Right lobe of liver (tissue), 6 donors: ENCODE measurements at regions not wholly inside any gene's neighbourhood (a gene's known extent, or its start where the extent isn't known, plus 50 kb on each side); places are given as distances from the start of the nearest gene placed in this dataset.
A peak's percentile ranks its signal among the peaks of the same experiment; 100 is the strongest.
"Not testable (repeated sequence)": the region's sequence is repeated elsewhere in the genome, so short reads cannot be mapped to it uniquely, and the experiment has no call there.

Experiments
- ATAC-seq, 4 donors: fragments of 200-7000 bp; cut with Tn5 transposase; one replicate each; pipeline ENCODE4 v1.9.1; 2020; ENCODE audit warnings: mild to moderate bottlenecking in 4 of 4, moderate library complexity in 4 of 4
- DNase-seq, 3 donors: peaks; one replicate each; pipeline ENCODE4 v3.0.0-alpha.2; 2020
- H3K27ac ChIP-seq, 3 donors: fragments of 200-600 bp; one replicate each; pipeline ENCODE4 v1.8.0; 2022
- H3K27me3 ChIP-seq, 2 donors: fragments of 200-600 bp; one replicate each; pipeline ENCODE4 v1.8.0; 2022
- H3K36me3 ChIP-seq, 4 donors: fragments of 200-600 bp; sonication (generic) in 1 of 4; one replicate each; pipeline versions ENCODE4 v1.5.1 to v1.8.0; 2017 to 2022; ENCODE audit warnings: control low read depth in 1 of 4
- H3K4me1 ChIP-seq, 4 donors: fragments of 200-600 bp; sonication (generic) in 1 of 4; one replicate each; pipeline versions ENCODE4 v1.5.1 to v1.8.0; 2017 to 2022; ENCODE audit warnings: control low read depth in 1 of 4
- H3K4me3 ChIP-seq, 3 donors: fragments of 200-600 bp; one replicate each; pipeline ENCODE4 v1.8.0; 2022
- H3K9me3 ChIP-seq, 4 donors: fragments of 200-600 bp; sonication (generic) in 1 of 4; one replicate each; pipeline versions ENCODE4 v1.5.1 to v1.8.0; 2017 to 2022; ENCODE audit warnings: control low read depth in 1 of 4
- POLR2A ChIP-seq: fragments of 450-650 bp; IDR thresholded peaks from one replicate; pipeline ENCODE4 v1.6.1; 2017; ENCODE audit warnings: antibody characterized with exemption, mild to moderate bottlenecking
- WGBS: methylation state at CpG from one replicate; pipeline ENCODE4 v1.1.6; 2018; ENCODE audit warnings: low coverage, low lambda C conversion rate; ENCODE audit not compliant: insufficient coverage; ENCODE audit errors: missing lambda C conversion rate; 5-methylcytosine and 5-hydroxymethylcytosine counted together
- intact Hi-C, 2 donors: fragments of 100-400 bp; cut with DNase I; formaldehyde crosslinking; loops; one replicate each; pipeline versions ENCODE4 v1.11.2 to v1.14.1; 2022
- TF ChIP-seq, protein P1 (sequence below), 4 donors: fragments of 200-600 bp in 3 of 4; fragments of 450-650 bp in 1 of 4; IDR thresholded peaks; one replicate each; pipeline versions ENCODE4 v1.5.1 to v1.8.0; 2016 to 2022; ENCODE audit warnings: antibody characterized with exemption in 4 of 4, mild to moderate bottlenecking in 2 of 4
- donor health status: DM: no; HTN: yes; CAD: no.
- donor health status: DM: no; HTN: no; CAD: no.
- donor health status: DM: no; HTN: no; CAD: no.
- donor health status: DM: no; HTN: yes; CAD: no.
- donor health status: DM: no; HTN: yes; CAD: no.

DNA sequence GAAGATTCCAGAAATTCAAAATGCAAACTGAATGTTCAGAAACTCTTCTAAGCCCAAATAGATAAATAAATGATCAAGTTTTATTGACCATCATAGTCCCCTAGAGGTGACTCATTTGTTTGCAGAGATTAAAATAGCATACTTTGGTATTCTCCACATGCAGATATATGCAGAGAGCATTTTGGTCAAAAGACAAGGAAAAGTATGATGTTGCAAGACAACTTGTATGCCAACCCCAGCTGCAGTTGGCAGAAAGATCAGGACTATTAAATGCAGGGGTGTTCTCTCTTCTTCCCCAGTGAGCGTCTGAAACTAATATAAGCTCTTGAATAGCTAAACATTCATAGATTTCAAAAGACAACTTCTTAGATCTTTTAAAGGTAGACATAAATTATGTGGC, 404.9 kb downstream of the LTN1 start:
- WGBS, result 22% methylated on average over 1 of the region's 1 CpG
- DNase-seq, result no peak
- no peaks in the 10 kb centered on the region for H3K27me3 ChIP-seq
- no peak overlapping the region for H3K4me3 ChIP-seq
- no peak overlapping the region for H3K27ac ChIP-seq
- H3K36me3 ChIP-seq, result no peaks in the 10 kb centered on the region
- intact Hi-C loops, result no loop called here
- ATAC-seq, result peak in 1 of 4 donors; percentile 61
- no peaks in the 10 kb centered on the region for H3K9me3 ChIP-seq
- H3K4me1 ChIP-seq, result no peaks in the 10 kb centered on the region
- TF ChIP-seq, protein P1, sequence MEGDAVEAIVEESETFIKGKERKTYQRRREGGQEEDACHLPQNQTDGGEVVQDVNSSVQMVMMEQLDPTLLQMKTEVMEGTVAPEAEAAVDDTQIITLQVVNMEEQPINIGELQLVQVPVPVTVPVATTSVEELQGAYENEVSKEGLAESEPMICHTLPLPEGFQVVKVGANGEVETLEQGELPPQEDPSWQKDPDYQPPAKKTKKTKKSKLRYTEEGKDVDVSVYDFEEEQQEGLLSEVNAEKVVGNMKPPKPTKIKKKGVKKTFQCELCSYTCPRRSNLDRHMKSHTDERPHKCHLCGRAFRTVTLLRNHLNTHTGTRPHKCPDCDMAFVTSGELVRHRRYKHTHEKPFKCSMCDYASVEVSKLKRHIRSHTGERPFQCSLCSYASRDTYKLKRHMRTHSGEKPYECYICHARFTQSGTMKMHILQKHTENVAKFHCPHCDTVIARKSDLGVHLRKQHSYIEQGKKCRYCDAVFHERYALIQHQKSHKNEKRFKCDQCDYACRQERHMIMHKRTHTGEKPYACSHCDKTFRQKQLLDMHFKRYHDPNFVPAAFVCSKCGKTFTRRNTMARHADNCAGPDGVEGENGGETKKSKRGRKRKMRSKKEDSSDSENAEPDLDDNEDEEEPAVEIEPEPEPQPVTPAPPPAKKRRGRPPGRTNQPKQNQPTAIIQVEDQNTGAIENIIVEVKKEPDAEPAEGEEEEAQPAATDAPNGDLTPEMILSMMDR (IDR thresholded peaks at IDR 0.05), result no peak

DNA sequence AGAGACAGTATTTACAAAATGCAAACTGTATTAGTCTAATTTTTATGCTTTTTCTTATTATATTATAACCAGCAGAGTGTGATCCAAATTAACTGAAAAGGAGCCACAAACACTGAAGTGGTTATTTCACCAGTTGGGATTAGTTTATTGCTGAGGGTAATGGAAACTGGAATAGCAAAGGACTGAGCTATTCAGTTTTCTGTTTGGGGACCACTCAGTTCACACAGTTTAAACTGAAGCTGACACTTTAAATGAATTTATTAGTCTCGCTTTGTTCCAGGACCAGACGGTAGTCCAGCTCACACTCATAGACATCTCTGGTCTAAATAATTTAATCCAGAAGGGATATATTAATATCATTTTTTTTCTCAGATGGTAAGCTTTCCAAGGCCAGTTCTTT, 410.7 kb downstream of the LTN1 start:
- 94% methylated on average over 2 of the region's 2 CpGs for WGBS
- TF ChIP-seq POLR2A, result no peak
- TF ChIP-seq, protein P1 (IDR thresholded peaks at IDR 0.05), result no peak
- ATAC-seq (no peak), DNase-seq (no peak)
- H3K36me3 ChIP-seq, result no peaks in the 10 kb centered on the region
- H3K4me1 ChIP-seq, result no peaks in the 10 kb centered on the region
- H3K27me3 ChIP-seq, result no peaks in the 10 kb centered on the region
- H3K4me3 ChIP-seq, result no peak overlapping the region
- no peaks in the 10 kb centered on the region for H3K9me3 ChIP-seq
- intact Hi-C loops, result no loop called here
- H3K27ac ChIP-seq, result no peak overlapping the region

- H3K4me3 ChIP-seq, H3K9me3 ChIP-seq, H3K27ac ChIP-seq, H3K4me1 ChIP-seq, intact Hi-C loops, H3K27me3 ChIP-seq, DNase-seq, H3K36me3 ChIP-seq: not testable (repeated sequence)
- 74% methylated on average over 5 of the region's 5 CpGs for WGBS
- ATAC-seq, result peak in 2 of 4 donors; percentile 19 to 37
These were observed 411.4 kb downstream of the LTN1 start for GRCh38 chr21:28581311-28581731.

GRCh38 chr21:28580585-28580984, 412.1 kb downstream of the LTN1 start:
- DNase-seq (no peak), ATAC-seq (no peak)
- Histone ChIP-seq H3K27ac (no peak overlapping the region), H3K36me3 (no peaks in the 10 kb centered on the region), H3K9me3 (no peaks in the 10 kb centered on the region), H3K4me1 (no peaks in the 10 kb centered on the region), H3K4me3 (no peak overlapping the region), H3K27me3 (no peaks in the 10 kb centered on the region)
- intact Hi-C loops, result no loop called here
- WGBS, result 65% methylated on average over 2 of the region's 2 CpGs
- TF ChIP-seq POLR2A, result no peak
- TF ChIP-seq, protein P1 (IDR thresholded peaks at IDR 0.05), result no peak

DNA sequence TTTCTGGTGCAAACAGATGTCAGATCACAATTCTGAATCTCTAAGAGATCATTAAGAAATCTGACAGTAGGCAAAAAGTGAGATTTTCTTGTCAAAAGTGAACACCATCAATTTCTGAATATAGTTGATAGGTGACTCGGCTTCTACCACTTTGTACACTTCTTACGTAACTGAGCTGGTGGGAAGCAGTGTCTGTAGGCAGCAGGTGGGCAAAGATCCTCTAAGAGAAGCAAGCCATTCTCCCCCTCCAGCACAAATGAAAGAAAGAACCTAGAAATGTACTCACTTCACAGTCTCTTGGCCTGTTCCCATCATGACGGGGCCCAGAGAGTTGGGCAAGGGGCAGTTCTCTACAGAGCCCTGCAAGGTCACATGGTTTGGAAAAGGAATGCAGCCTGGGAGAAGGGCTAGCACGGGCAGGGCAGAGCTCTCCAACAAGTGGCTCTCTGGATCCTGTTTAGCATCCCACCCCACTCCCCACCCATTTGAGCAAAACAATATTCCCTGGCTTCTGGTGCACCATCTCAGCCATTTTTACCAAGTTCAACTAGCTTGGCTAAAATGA, 412.6 kb downstream of the LTN1 start:
- intact Hi-C loops, result no loop called here
- H3K27ac ChIP-seq, result no peak overlapping the region
- ATAC-seq (no peak), DNase-seq (no peak)
- 96% methylated on average over 2 of the region's 4 CpGs for WGBS
- no peaks in the 10 kb centered on the region for H3K36me3 ChIP-seq
- H3K4me1 ChIP-seq, result no peaks in the 10 kb centered on the region
- H3K27me3 ChIP-seq, result no peaks in the 10 kb centered on the region
- H3K4me3 ChIP-seq, result no peak overlapping the region
- no peaks in the 10 kb centered on the region for H3K9me3 ChIP-seq
- TF ChIP-seq, protein P1 (IDR thresholded peaks at IDR 0.05), result no peak
- no peak for TF ChIP-seq POLR2A
